ENCODE measurements at regions not wholly inside any gene's neighbourhood (a gene's known extent, or its start where the extent isn't known, plus 50 kb on each side); places are given as distances from the start of the nearest gene placed in this dataset.

DNA sequence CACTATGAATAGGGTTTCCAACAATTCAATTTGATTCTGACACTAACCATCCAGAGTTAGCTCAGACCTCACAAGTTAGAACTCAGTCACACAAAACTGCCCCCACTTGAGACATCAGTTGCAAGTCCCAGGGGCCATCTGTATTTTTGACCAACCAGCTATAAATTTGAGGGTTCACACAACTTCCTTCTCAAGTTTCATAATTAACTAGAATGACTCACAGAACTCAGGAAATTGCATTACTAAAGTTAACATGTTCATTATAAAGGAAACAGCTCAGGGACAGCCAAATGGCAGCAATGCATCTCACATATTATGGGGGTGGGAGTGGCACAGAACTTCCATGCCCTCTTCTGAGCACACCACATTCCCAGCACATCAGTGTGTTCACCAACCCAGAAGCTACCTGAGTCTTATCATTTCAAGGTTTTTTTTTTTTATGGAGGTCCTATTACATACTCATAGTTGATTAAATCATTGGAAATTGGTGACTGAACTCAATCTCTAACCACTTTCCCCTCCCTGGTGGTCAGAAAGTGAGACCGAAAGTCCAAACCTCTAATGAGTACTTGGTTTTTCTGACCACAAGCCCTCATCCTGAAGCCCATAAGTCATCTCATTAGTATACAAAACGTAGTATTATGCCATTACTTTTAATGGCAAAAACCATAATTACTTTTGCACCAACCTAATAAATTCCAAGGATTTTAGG is 1721.5 kb upstream of the SEL1L start:
- peak; percentile 64 for TF ChIP-seq POLR2AphosphoS5 (IDR thresholded peaks at IDR 0.05; ENCODE audit: low read depth)
- TF ChIP-seq, protein P1, sequence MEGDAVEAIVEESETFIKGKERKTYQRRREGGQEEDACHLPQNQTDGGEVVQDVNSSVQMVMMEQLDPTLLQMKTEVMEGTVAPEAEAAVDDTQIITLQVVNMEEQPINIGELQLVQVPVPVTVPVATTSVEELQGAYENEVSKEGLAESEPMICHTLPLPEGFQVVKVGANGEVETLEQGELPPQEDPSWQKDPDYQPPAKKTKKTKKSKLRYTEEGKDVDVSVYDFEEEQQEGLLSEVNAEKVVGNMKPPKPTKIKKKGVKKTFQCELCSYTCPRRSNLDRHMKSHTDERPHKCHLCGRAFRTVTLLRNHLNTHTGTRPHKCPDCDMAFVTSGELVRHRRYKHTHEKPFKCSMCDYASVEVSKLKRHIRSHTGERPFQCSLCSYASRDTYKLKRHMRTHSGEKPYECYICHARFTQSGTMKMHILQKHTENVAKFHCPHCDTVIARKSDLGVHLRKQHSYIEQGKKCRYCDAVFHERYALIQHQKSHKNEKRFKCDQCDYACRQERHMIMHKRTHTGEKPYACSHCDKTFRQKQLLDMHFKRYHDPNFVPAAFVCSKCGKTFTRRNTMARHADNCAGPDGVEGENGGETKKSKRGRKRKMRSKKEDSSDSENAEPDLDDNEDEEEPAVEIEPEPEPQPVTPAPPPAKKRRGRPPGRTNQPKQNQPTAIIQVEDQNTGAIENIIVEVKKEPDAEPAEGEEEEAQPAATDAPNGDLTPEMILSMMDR (IDR thresholded peaks at IDR 0.05; ENCODE audit: insufficient read depth, low read length), result no peak
- TF ChIP-seq, protein P2, sequence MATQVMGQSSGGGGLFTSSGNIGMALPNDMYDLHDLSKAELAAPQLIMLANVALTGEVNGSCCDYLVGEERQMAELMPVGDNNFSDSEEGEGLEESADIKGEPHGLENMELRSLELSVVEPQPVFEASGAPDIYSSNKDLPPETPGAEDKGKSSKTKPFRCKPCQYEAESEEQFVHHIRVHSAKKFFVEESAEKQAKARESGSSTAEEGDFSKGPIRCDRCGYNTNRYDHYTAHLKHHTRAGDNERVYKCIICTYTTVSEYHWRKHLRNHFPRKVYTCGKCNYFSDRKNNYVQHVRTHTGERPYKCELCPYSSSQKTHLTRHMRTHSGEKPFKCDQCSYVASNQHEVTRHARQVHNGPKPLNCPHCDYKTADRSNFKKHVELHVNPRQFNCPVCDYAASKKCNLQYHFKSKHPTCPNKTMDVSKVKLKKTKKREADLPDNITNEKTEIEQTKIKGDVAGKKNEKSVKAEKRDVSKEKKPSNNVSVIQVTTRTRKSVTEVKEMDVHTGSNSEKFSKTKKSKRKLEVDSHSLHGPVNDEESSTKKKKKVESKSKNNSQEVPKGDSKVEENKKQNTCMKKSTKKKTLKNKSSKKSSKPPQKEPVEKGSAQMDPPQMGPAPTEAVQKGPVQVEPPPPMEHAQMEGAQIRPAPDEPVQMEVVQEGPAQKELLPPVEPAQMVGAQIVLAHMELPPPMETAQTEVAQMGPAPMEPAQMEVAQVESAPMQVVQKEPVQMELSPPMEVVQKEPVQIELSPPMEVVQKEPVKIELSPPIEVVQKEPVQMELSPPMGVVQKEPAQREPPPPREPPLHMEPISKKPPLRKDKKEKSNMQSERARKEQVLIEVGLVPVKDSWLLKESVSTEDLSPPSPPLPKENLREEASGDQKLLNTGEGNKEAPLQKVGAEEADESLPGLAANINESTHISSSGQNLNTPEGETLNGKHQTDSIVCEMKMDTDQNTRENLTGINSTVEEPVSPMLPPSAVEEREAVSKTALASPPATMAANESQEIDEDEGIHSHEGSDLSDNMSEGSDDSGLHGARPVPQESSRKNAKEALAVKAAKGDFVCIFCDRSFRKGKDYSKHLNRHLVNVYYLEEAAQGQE (IDR thresholded peaks at IDR 0.05; ENCODE audit: insufficient replicate concordance, low read depth), result no peak
